ENCODE measurements at regions not wholly inside any gene's neighbourhood (a gene's known extent, or its start where the extent isn't known, plus 50 kb on each side); places are given as distances from the start of the nearest gene placed in this dataset.

DNA sequence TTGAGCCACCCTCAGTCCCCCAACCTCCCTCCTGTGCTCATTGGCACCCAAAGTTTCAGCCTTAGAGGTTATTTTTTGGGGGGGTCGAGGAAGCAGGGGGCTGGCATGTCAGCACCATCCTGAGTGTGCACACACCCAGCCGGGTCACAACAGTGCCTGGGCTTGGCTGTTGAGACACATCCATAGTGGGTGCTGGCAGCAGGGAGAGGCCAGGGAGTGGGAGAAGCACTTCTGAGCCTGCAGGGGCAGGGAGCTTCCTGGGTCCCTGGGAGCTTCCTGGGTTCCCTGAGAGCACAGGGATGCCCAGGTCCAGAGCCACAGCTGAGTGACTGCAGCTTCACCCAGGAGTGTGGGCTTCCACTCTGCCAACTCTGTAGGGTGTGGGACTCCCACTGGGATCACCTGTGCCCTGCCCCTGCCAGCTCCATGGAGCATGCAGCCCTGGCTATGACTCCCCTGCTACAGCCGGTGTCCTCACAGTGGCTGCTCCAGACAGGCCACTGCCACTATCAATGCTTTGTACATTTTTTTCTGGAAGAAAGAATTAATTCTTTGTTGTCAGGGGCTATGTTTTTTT, 240.4 kb downstream of the PTGER3 start:
- POLR2A ChIA-PET: no interaction called here
- no peaks in the 10 kb centered on the region for H3K9me3 ChIP-seq (replicated peaks; ENCODE audit: control insufficient read depth, insufficient read depth, low read depth, low read length)
- H3K4me1 ChIP-seq (replicated peaks in 1 of 2; ENCODE audit: control insufficient read depth in 2 of 2, insufficient read depth in 2 of 2, low read length in 2 of 2): peaks cover 0 to 2% of the 10 kb centered on the region in 2 experiments; a peak in 1 of 5 replicates
- H3K9ac ChIP-seq (ENCODE audit: insufficient read depth in 1 of 2, low read depth in 2 of 2, low read length in 2 of 2): no peak overlapping the region; a peak in 1 of 4 replicates
- no peaks in the 10 kb centered on the region for H3K9me1 ChIP-seq (ENCODE audit: control insufficient read depth, insufficient read depth, low read length)
- no peaks in the 10 kb centered on the region for H4K20me1 ChIP-seq (replicated peaks; ENCODE audit: control insufficient read depth, insufficient read depth, low read length)
- intact Hi-C loops (cut with micrococcal nuclease): no loop called here
- 25% methylated on average over 2 of the region's 3 CpGs for WGBS (ENCODE audit: insufficient coverage, low coverage, missing lambda C conversion rate)
- in situ Hi-C loops (cut with MboI): no loop called here
- no peaks in the 10 kb centered on the region for H3K79me2 ChIP-seq (ENCODE audit: control insufficient read depth, insufficient read depth, low read length)
- no peaks in the 10 kb centered on the region for H3K36me3 ChIP-seq (ENCODE audit: control insufficient read depth, insufficient read depth, low read length)
- no peak overlapping the region for H3K4me3 ChIP-seq
- H3K27ac ChIP-seq (ENCODE audit: extremely low read depth, low read depth, low read length): no peak overlapping the region
- ATAC-seq (peak; percentile 39; the same call in 2 of the 3 replicates), DNase-seq (ENCODE audit: extremely low read depth in 1 of 4, low spot score in 3 of 4) (no peak), FAIRE-seq (no peak)
- H2AFZ ChIP-seq (ENCODE audit: low read depth, low read length): no peak overlapping the region
- CTCF ChIA-PET (ENCODE audit: low intra/inter-chr PET ratio): no interaction called here
- H3K4me2 ChIP-seq (ENCODE audit: insufficient read depth, low read length): no peak overlapping the region
- no TSS peak for BruUV-seq (replicated peaks)
- TF ChIP-seq ZBTB9 (CRISPR knock-in tag; IDR thresholded peaks at IDR 0.05): no peak
- TF ChIP-seq ZNF77 (CRISPR knock-in tag; IDR thresholded peaks at IDR 0.05): no peak
- no peak for TF ChIP-seq MCM3 (IDR thresholded peaks at IDR 0.05)
- no peak for TF ChIP-seq ZNF589 (CRISPR knock-in tag; IDR thresholded peaks at IDR 0.05; ENCODE audit: low read depth)
- no peak for TF ChIP-seq ZNF224 (CRISPR knock-in tag; IDR thresholded peaks at IDR 0.05)
- TF ChIP-seq, protein P1, sequence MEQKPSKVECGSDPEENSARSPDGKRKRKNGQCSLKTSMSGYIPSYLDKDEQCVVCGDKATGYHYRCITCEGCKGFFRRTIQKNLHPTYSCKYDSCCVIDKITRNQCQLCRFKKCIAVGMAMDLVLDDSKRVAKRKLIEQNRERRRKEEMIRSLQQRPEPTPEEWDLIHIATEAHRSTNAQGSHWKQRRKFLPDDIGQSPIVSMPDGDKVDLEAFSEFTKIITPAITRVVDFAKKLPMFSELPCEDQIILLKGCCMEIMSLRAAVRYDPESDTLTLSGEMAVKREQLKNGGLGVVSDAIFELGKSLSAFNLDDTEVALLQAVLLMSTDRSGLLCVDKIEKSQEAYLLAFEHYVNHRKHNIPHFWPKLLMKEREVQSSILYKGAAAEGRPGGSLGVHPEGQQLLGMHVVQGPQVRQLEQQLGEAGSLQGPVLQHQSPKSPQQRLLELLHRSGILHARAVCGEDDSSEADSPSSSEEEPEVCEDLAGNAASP (IDR thresholded peaks at IDR 0.05): no peak
- no peaks in the 10 kb centered on the region for H3K27me3 ChIP-seq (ENCODE audit: control insufficient read depth in 2 of 2, insufficient read depth in 2 of 2, low read length in 2 of 2)

All from K562 (cell line).